HEK293 (cell line): ENCODE measurements at regions not wholly inside any gene's neighbourhood (a gene's known extent, or its start where the extent isn't known, plus 50 kb on each side); places are given as distances from the start of the nearest gene placed in this dataset.

Experiments
- CTCF ChIP-seq: fragments of 450-650 bp; formaldehyde crosslinking; IDR thresholded peaks from 2 replicates; pipeline ENCODE4 v1.5.1; 2016; ENCODE audit warnings: missing biosample characterization, missing genetic modification characterization
- MEIS1 ChIP-seq: sonication (generic); formaldehyde crosslinking; IDR thresholded peaks from 2 replicates; pipeline ENCODE4 v1.8.1; 2022; ENCODE audit warnings: missing genetic modification reagents, mild to moderate bottlenecking, borderline replicate concordance
- REST ChIP-seq: fragments of 450-650 bp; formaldehyde crosslinking; IDR thresholded peaks from 2 replicates; pipeline ENCODE4 v1.5.1; 2016; ENCODE audit warnings: missing biosample characterization, missing genetic modification characterization
- TRIM28 ChIP-seq: IDR thresholded peaks from 2 replicates; pipeline ENCODE4 v1.6.1; 2011; ENCODE audit warnings: low read length, control low read depth, borderline replicate concordance
- ZFP41 ChIP-seq: fragments of 450-650 bp; formaldehyde crosslinking; IDR thresholded peaks from 2 replicates; pipeline ENCODE4 v1.5.1; 2016; ENCODE audit warnings: missing biosample characterization, missing genetic modification characterization, borderline replicate concordance
- ZNF133 ChIP-seq: fragments of 450-650 bp; formaldehyde crosslinking; IDR thresholded peaks from 2 replicates; pipeline ENCODE4 v1.5.1; 2016; ENCODE audit warnings: missing biosample characterization, missing genetic modification characterization
- ZNF555 ChIP-seq: fragments of 450-650 bp; formaldehyde crosslinking; conservative IDR thresholded peaks from 2 replicates; pipeline ENCODE4 v1.5.1; 2017; ENCODE audit warnings: missing biosample characterization, mild to moderate bottlenecking, missing genetic modification characterization, inconsistent platforms

GRCh38 chr14:100640471-100641273 is 53.5 kb upstream of the BEGAIN start:
- TF ChIP-seq ZNF555 (tag by site-specific recombination) (no peak), CTCF (tag by site-specific recombination) (no peak), ZFP41 (tag by site-specific recombination) (no peak), TRIM28 (no peak), ZNF133 (no peak), MEIS1 (CRISPR knock-in tag) (no peak), REST (tag by site-specific recombination) (no peak)
